GM18502 (cell line): ENCODE measurements at regions not wholly inside any gene's neighbourhood (a gene's known extent, or its start where the extent isn't known, plus 50 kb on each side); places are given as distances from the start of the nearest gene placed in this dataset.

Source experiments
- ATAC-seq: cut with Tn5 transposase; IDR thresholded peaks from one replicate; pipeline ENCODE4 v1.9.1; 2021; ENCODE audit warnings: mild to moderate bottlenecking; ENCODE audit not compliant: unreplicated experiment, poor library complexity

GRCh38 chr11:70825893-70826540 lies 426.4 kb downstream of the SHANK2 start:
- ATAC-seq = no peak

GRCh38 chr11:70826541-70827335 lies 425.6 kb downstream of the SHANK2 start:
- no peak for ATAC-seq

GRCh38 chr11:70828593-70829082 lies 423.7 kb downstream of the SHANK2 start:
- ATAC-seq = no peak

GRCh38 chr11:70829134-70829885 lies 423.1 kb downstream of the SHANK2 start:
- ATAC-seq = no peak

- ATAC-seq = no peak
Observed at GRCh38 chr11:70829886-70830272, 422.5 kb downstream of the SHANK2 start.

GRCh38 chr11:70833011-70833410 lies 419.4 kb downstream of the SHANK2 start:
- ATAC-seq = no peak

- ATAC-seq = no peak
Observed at GRCh38 chr11:70833554-70833953, 418.8 kb downstream of the SHANK2 start.

GRCh38 chr11:70834277-70834940 lies 418.0 kb downstream of the SHANK2 start:
- no peak for ATAC-seq

GRCh38 chr11:70834984-70835560 lies 417.3 kb downstream of the SHANK2 start:
- no peak for ATAC-seq

GRCh38 chr11:70836071-70836470 lies 416.3 kb downstream of the SHANK2 start:
- no peak for ATAC-seq

- no peak for ATAC-seq
Observed at GRCh38 chr11:70838198-70838597, 414.2 kb downstream of the SHANK2 start.

GRCh38 chr11:70839851-70840250 lies 412.5 kb downstream of the SHANK2 start:
- no peak for ATAC-seq

- ATAC-seq = no peak
Observed at GRCh38 chr11:70841264-70841663, 411.1 kb downstream of the SHANK2 start.

GRCh38 chr11:70842256-70842655 lies 410.1 kb downstream of the SHANK2 start:
- no peak for ATAC-seq

GRCh38 chr11:70842701-70843100 lies 409.7 kb downstream of the SHANK2 start:
- ATAC-seq = no peak

- ATAC-seq = no peak
Observed at GRCh38 chr11:70843906-70844305, 408.5 kb downstream of the SHANK2 start.

GRCh38 chr11:70844387-70844786 lies 408.0 kb downstream of the SHANK2 start:
- no peak for ATAC-seq

GRCh38 chr11:70845591-70846041 lies 406.8 kb downstream of the SHANK2 start:
- no peak for ATAC-seq

GRCh38 chr11:70846781-70847655 lies 405.4 kb downstream of the SHANK2 start:
- ATAC-seq = no peak
